Heart left ventricle (tissue), 16 donors: ENCODE measurements at regions not wholly inside any gene's neighbourhood (a gene's known extent, or its start where the extent isn't known, plus 50 kb on each side); places are given as distances from the start of the nearest gene placed in this dataset.
"Not testable (repeated sequence)": the region's sequence is repeated elsewhere in the genome, so short reads cannot be mapped to it uniquely, and the experiment has no call there.

ENCODE experiments used
- ATAC-seq, 4 donors: fragments of 200-7000 bp; cut with Tn5 transposase; one replicate each; pipeline ENCODE4 v1.9.1; 2020 to 2022; ENCODE audit warnings: moderate library complexity in 4 of 4, mild to moderate bottlenecking in 3 of 4, moderate number of reproducible peaks in 1 of 4
- DNase-seq, 5 donors: peaks; one replicate each; pipeline ENCODE4 v3.0.0-alpha.2; 2020
- H3K27ac ChIP-seq, 12 donors: fragments of 200-600 bp; sonication (generic) in 4 of 12; one replicate each; pipeline versions ENCODE4 v1.5.0 to v1.8.0; 2016 to 2022; ENCODE audit warnings: mild to moderate bottlenecking in 2 of 12
- H3K27me3 ChIP-seq, 9 donors: fragments of 200-600 bp; sonication (generic) in 2 of 9; one replicate each; pipeline versions ENCODE4 v1.5.1 to v1.8.0; 2016 to 2022; ENCODE audit warnings: mild to moderate bottlenecking in 3 of 9
- H3K36me3 ChIP-seq, 9 donors: fragments of 200-600 bp; sonication (generic) in 2 of 9; one replicate each; pipeline versions ENCODE4 v1.5.0 to v1.8.0; 2018 to 2022; ENCODE audit warnings: mild to moderate bottlenecking in 2 of 9
- H3K4me1 ChIP-seq, 12 donors: fragments of 200-600 bp; sonication (generic) in 4 of 12; one replicate each; pipeline versions ENCODE4 v1.5.0 to v1.8.0; 2016 to 2022; ENCODE audit warnings: mild to moderate bottlenecking in 3 of 12
- H3K4me3 ChIP-seq, 12 donors: fragments of 200-600 bp; sonication (generic) in 4 of 12; one replicate each; pipeline versions ENCODE4 v1.5.0 to v1.8.0; 2017 to 2022; ENCODE audit warnings: mild to moderate bottlenecking in 9 of 12, moderate library complexity in 4 of 12
- H3K9me3 ChIP-seq, 12 donors: fragments of 200-600 bp; sonication (generic) in 4 of 12; one replicate each; pipeline versions ENCODE4 v1.5.0 to v1.8.0; 2016 to 2022; ENCODE audit warnings: mild to moderate bottlenecking in 1 of 12
- POLR2A ChIP-seq, 2 donors: fragments of 450-650 bp; IDR thresholded peaks; one replicate each; pipeline ENCODE4 v1.6.1; 2017; ENCODE audit warnings: antibody characterized with exemption in 2 of 2, mild to moderate bottlenecking in 2 of 2, moderate library complexity in 2 of 2
- WGBS, 4 donors: extraction: QIAGEN DNeasy Blood & Tissue Kit in 2 of 4; methylation state at CpG; one replicate each; pipeline versions ENCODE4 v1.1.5 to v1.1.7; 2013 to 2018; 5-methylcytosine and 5-hydroxymethylcytosine counted together
- intact Hi-C, 10 donors: fragments of 100-400 bp; cut with DNase I; formaldehyde crosslinking; loops; one replicate each; pipeline versions ENCODE4 v1.11.1 to v1.14.2; 2022
- TF ChIP-seq, protein P1 (sequence below), 12 donors: fragments of 200-600 bp; sonication (generic) in 4 of 12; IDR thresholded peaks; one replicate each; pipeline versions ENCODE4 v1.5.0 to v1.8.0; 2018 to 2022; ENCODE audit warnings: antibody characterized with exemption in 12 of 12, mild to moderate bottlenecking in 5 of 12
- donor health status: ischemic (EF 13 %, LVEDD 7.1; RV severe dilation, severe dysfunction).
- donor health status: healthy with polysubstance abuse.
- donor health status: DM: no; HTN: yes; CAD: no.
- donor health status: DM: no; HTN: no; CAD: no.
- donor health status: ischemic (EF 25% LVEDD 6.9; RV normal size, moderate dysfunction).
- donor health status: ischemic (EF 25% LVEDD 5.7; RV mildly dilated, moderate dysfunction).
- donor health status: healthy.
- donor health status: DM: yes; HTN: yes; CAD: no.
- donor health status: ischemic (EF 35%, LVEDD 5.7; RV mildly dilated, moderate dysfunction).
- donor health status: nonischemic (EF 11% LVEDD 7.7; RV severe dilation, severe dysfunction).
- donor health status: DM: yes; HTN: yes; CAD: no.
- donor health status: PGD.
- donor health status: ischemic (EF 29% LVEDD 5.4; RV normal size, mild dysfunction).
- donor health status: nonischemic (EF 23%, LVEDD 6.1; RV moderate dilation, normal function).

DNA sequence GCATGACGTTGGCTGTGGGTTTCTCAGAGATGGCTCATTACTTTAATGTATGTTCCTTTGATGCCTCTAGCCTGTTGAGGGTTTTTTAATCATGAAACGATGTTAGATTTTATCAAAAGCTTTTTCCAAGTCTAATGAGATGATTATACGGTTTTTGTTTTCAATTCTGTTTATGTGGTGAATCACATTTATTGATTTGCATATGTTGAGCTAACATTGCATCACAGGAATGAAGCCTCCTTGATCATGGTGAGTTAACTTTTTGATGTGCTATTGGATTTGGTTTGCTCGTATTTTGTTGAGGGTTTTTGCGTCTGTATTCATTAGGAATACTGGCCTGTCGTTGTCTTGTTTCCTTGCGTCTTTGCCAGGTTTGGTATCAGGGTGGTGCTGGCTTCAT is 52.3 kb upstream of the PTPN12 start:
- TF ChIP-seq, protein P1, sequence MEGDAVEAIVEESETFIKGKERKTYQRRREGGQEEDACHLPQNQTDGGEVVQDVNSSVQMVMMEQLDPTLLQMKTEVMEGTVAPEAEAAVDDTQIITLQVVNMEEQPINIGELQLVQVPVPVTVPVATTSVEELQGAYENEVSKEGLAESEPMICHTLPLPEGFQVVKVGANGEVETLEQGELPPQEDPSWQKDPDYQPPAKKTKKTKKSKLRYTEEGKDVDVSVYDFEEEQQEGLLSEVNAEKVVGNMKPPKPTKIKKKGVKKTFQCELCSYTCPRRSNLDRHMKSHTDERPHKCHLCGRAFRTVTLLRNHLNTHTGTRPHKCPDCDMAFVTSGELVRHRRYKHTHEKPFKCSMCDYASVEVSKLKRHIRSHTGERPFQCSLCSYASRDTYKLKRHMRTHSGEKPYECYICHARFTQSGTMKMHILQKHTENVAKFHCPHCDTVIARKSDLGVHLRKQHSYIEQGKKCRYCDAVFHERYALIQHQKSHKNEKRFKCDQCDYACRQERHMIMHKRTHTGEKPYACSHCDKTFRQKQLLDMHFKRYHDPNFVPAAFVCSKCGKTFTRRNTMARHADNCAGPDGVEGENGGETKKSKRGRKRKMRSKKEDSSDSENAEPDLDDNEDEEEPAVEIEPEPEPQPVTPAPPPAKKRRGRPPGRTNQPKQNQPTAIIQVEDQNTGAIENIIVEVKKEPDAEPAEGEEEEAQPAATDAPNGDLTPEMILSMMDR (IDR thresholded peaks at IDR 0.05): no peak
- no peak for TF ChIP-seq POLR2A (IDR thresholded peaks at IDR 0.05)
- no peaks in the 10 kb centered on the region for H3K9me3 ChIP-seq
- no peaks in the 10 kb centered on the region for H3K4me1 ChIP-seq
- no peaks in the 10 kb centered on the region for H3K36me3 ChIP-seq
- no peaks in the 10 kb centered on the region for H3K27me3 ChIP-seq
- ATAC-seq (no peak), DNase-seq (no peak)
- WGBS, 4 donors: 79 to 86% (median 85%) methylated on average over 7 of the region's 7 CpGs
- no peak overlapping the region for H3K27ac ChIP-seq
- intact Hi-C loops: no loop called here
- no peak overlapping the region for H3K4me3 ChIP-seq

DNA sequence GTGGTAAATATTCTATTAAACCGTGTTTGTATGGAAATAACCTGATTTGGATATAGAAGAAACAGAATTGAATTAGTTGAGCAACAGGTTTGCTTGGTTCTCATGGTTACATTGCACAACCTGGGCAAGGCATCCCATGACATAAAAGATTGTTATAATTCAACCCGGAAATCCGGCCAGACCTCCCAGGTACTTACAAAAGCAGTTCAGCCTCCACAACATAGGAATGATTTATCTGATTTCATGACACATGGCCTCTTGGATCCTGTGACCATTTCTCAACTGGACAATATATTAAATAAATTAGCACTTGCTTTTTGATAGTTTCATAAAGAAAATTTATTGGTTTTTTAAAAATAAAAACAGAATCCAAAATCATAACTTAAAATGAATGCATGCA is 55.1 kb upstream of the PTPN12 start:
- intact Hi-C loops: no loop called here
- Histone ChIP-seq H3K27ac (no peak overlapping the region), H3K9me3 (no peaks in the 10 kb centered on the region), H3K4me1 (no peaks in the 10 kb centered on the region), H3K4me3 (no peak overlapping the region), H3K27me3 (no peaks in the 10 kb centered on the region), H3K36me3 (no peaks in the 10 kb centered on the region)
- TF ChIP-seq, protein P1 (IDR thresholded peaks at IDR 0.05): no peak
- no peak for TF ChIP-seq POLR2A (IDR thresholded peaks at IDR 0.05)
- 78 to 96% (median 86%) methylated on average over 3 of the region's 3 CpGs for WGBS, 4 donors
- no peak for ATAC-seq
- DNase-seq: no peak

DNA sequence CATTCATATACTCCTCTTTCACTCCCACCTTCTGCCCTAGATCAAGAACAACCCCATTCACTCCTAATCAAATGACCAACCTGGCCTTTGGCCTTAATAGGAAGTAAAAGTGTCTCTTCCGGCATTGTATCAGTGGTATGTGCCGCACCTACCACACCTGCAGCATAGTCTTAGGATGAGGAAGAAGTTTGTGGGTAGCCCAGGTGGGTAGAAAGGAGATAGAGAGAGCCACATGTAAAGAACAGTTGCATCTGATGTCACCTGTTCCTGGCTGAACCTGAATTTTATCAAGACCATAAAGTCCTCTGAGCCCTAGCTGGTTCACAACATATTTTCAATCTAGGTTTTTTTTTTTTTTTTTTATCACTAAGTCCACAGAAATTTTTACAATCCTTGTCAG is 55.5 kb upstream of the PTPN12 start:
- WGBS, 4 donors: 82 to 94% (median 89%) methylated on average over 2 of the region's 2 CpGs

DNA sequence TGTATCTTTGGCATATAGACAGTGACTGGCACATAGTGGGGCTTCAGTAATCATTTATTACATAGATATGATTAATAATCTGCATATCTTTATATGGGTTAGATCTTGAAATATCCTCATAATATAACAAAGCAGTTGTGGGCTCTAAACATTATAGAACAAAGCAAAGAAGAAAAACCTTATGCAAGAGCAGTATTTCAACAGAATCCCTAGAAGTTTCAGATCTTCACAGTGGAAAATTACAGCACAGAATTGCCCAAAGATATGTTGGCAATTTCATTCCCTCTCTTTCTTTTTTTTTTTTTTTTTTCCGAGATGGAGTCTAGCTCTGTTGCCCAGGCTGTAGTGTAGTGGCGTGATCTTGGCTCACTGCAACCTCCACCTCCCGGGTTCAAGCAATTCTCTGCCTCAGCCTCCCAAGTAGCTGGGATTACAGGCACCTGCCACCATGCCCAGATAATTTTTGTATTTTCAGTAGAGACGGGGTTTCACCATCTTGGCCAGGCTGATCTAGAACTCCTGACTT is 56.9 kb upstream of the PTPN12 start:
- H3K27ac ChIP-seq, H3K27me3 ChIP-seq, DNase-seq, H3K36me3 ChIP-seq, intact Hi-C loops, H3K4me3 ChIP-seq, H3K4me1 ChIP-seq, ATAC-seq, H3K9me3 ChIP-seq: not testable (repeated sequence)
- WGBS, 4 donors: 90 to 95% (median 94%) methylated on average over 4 of the region's 4 CpGs

More for the DNA sequence above, 55.5 kb upstream of the PTPN12 start:
- no peak overlapping the region for H3K27ac ChIP-seq
- ATAC-seq (no peak), DNase-seq (no peak)
- H3K36me3 ChIP-seq: no peaks in the 10 kb centered on the region
- no peaks in the 10 kb centered on the region for H3K4me1 ChIP-seq
- intact Hi-C loops: no loop called here
- H3K9me3 ChIP-seq: no peaks in the 10 kb centered on the region
- H3K4me3 ChIP-seq: no peak overlapping the region
- H3K27me3 ChIP-seq: no peaks in the 10 kb centered on the region
- TF ChIP-seq, protein P1 (IDR thresholded peaks at IDR 0.05): no peak
- no peak for TF ChIP-seq POLR2A (IDR thresholded peaks at IDR 0.05)

DNA sequence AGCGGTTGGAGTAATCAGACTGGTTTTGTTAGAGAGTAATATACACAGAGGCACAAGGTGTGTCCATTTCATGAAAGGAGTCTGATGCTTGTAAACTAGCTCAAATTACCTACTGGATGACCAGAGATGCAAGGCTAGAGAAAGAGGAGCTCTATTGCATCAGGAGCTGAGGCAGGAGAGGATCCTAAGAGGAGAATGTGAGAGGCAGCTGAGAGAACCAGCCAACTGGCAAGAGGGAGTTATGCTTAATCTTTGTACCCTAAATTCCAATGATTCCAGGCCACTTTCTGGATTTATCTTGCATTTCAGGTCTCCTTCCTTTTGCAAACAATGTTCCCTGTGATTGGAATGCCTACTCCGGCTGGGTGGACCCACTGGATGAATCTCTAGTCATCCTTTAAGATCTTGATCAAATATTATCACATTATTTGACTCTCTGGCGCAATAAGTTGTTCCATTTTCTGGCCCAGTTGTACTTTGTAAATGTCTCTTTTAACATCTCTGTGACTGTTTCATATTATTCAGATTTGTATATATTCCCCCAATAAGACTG is 57.5 kb upstream of the PTPN12 start:
- Histone ChIP-seq H3K27me3 (no peaks in the 10 kb centered on the region), H3K4me1 (peaks cover 0 to 8% (median 0%) of the 10 kb centered on the region in 12 donors), H3K4me3 (no peak overlapping the region), H3K9me3 (no peaks in the 10 kb centered on the region), H3K36me3 (no peaks in the 10 kb centered on the region), H3K27ac (no peak overlapping the region)
- no peak for DNase-seq
- ATAC-seq: no peak
- 89 to 95% (median 92%) methylated on average over 3 of the region's 3 CpGs for WGBS, 4 donors
- intact Hi-C loops: no loop called here
- TF ChIP-seq, protein P1 (IDR thresholded peaks at IDR 0.05): no peak
